K562 (cell line): ENCODE measurements at regions not wholly inside any gene's neighbourhood (a gene's known extent, or its start where the extent isn't known, plus 50 kb on each side); places are given as distances from the start of the nearest gene placed in this dataset.

Experiments
- ATAC-seq: fragments of 200-7000 bp; cut with Tn5 transposase; 3 replicates; pipeline ENCODE4 v1.9.1; 2020; ENCODE audit warnings: moderate library complexity
- BruUV-seq: library from RNA; stranded (reverse); fragments of 400-500 nt; replicated peaks from 2 replicates; lab custom pipeline; 2021; lab: Mats Ljungman, UMichigan
- CTCF ChIA-PET: fragments of 300-600 bp; formaldehyde crosslinking; extraction: SDS; loops from one replicate; lab custom pipeline; 2021; ENCODE audit warnings: low intra/inter-chr PET ratio; lab: Yijun Ruan, JAX
- POLR2A ChIA-PET: fragments of 300-600, 350-650 bp; sonication (Branson Sonifier 250); formaldehyde crosslinking; extraction: SDS; loops from one replicate; lab custom pipeline; 2021; ENCODE audit warnings: antibody characterized with exemption, inconsistent platforms; lab: Yijun Ruan, JAX
- DNase-seq, 4 experiments: peaks; one replicate each; pipeline versions ENCODE4 v3.0.0 to v3.0.0-alpha.2; 2011 to 2018; ENCODE audit warnings: low spot score in 3 of 4, mixed read lengths in 3 of 4; ENCODE audit errors: extremely low read depth in 1 of 4
- FAIRE-seq: peaks from 2 replicates; lab custom pipeline; 2011; peaks lifted over from hg19 to GRCh38; lab: Jason Lieb, UNC
- H2AFZ ChIP-seq: 2 replicates; pipeline ENCODE4 v1.6.0; 2011; ENCODE audit warnings: low read depth, low read length, control low read depth, inconsistent platforms
- H3K27ac ChIP-seq: fragments of 200-600 bp; 3 replicates; pipeline ENCODE4 v1.8.0; 2011; ENCODE audit warnings: low read depth, mild to moderate bottlenecking, control low read depth, inconsistent platforms, low read length, moderate library complexity, mixed read lengths; ENCODE audit errors: extremely low read depth
- H3K27me3 ChIP-seq, 2 experiments: fragments of 300-600 bp in 1 of 2; 2 replicates in 1 of 2; 3 replicates in 1 of 2; pipeline versions ENCODE4 v1.6.0 to v1.8.0; 2011; ENCODE audit warnings: inconsistent platforms in 2 of 2, low read length in 2 of 2, mild to moderate bottlenecking in 1 of 2, mixed read lengths in 1 of 2, moderate library complexity in 1 of 2; ENCODE audit not compliant: control insufficient read depth in 2 of 2, insufficient read depth in 2 of 2
- H3K36me3 ChIP-seq: fragments of 300-600 bp; 3 replicates; pipeline ENCODE4 v1.8.0; 2011; ENCODE audit warnings: mild to moderate bottlenecking, low read length, inconsistent platforms; ENCODE audit not compliant: control insufficient read depth, insufficient read depth
- H3K4me1 ChIP-seq, 2 experiments: fragments of 200-600 bp in 1 of 2; replicated peaks in 1 of 2; 2 replicates in 1 of 2; 3 replicates in 1 of 2; pipeline versions ENCODE4 v1.5.1 to v1.8.0; 2011; ENCODE audit warnings: inconsistent platforms in 2 of 2, low read length in 2 of 2, mild to moderate bottlenecking in 1 of 2, mixed read lengths in 1 of 2, moderate library complexity in 1 of 2; ENCODE audit not compliant: control insufficient read depth in 2 of 2, insufficient read depth in 2 of 2
- H3K4me2 ChIP-seq: 2 replicates; pipeline ENCODE4 v1.6.1; 2011; ENCODE audit warnings: low read length, control low read depth, inconsistent platforms, mixed read lengths; ENCODE audit not compliant: insufficient read depth
- H3K4me3 ChIP-seq: fragments of 200-600 bp; sonication (generic), shearing (Covaris generic); 2 replicates; pipeline ENCODE4 v1.5.1; 2016; ENCODE audit warnings: control low read depth, inconsistent platforms
- H3K79me2 ChIP-seq: fragments of 200-600 bp; 3 replicates; pipeline ENCODE4 v1.8.0; 2011; ENCODE audit warnings: low read length, inconsistent platforms; ENCODE audit not compliant: control insufficient read depth, insufficient read depth
- H3K9ac ChIP-seq, 2 experiments: 2 replicates each; pipeline versions ENCODE4 v1.6.0 to v1.6.1; 2011; ENCODE audit warnings: low read depth in 2 of 2, low read length in 2 of 2, control low read depth in 1 of 2, inconsistent platforms in 1 of 2, mild to moderate bottlenecking in 1 of 2, mixed read lengths in 1 of 2; ENCODE audit not compliant: insufficient read depth in 1 of 2
- H3K9me1 ChIP-seq: one replicate; pipeline ENCODE4 v1.6.0; 2011; ENCODE audit warnings: inconsistent platforms, mild to moderate bottlenecking, low read length, moderate library complexity; ENCODE audit not compliant: control insufficient read depth, insufficient read depth
- H3K9me3 ChIP-seq: replicated peaks from 2 replicates; pipeline ENCODE4 v1.5.1; 2011; ENCODE audit warnings: low read depth, low read length, inconsistent platforms; ENCODE audit not compliant: control insufficient read depth, insufficient read depth
- H4K20me1 ChIP-seq: replicated peaks from 2 replicates; pipeline ENCODE4 v1.6.1; 2011; ENCODE audit warnings: low read length, inconsistent platforms, mixed read lengths; ENCODE audit not compliant: control insufficient read depth, insufficient read depth
- ARID2 ChIP-seq: fragments of 450-650 bp; IDR thresholded peaks from 2 replicates; pipeline ENCODE4 v1.6.1; 2017; ENCODE audit warnings: antibody characterized with exemption, mild to moderate bottlenecking
- E2F1 ChIP-seq: sonication (generic); formaldehyde crosslinking; IDR thresholded peaks from 2 replicates; pipeline ENCODE4 v1.8.1; 2023; ENCODE audit warnings: mild to moderate bottlenecking, missing genetic modification reagents, moderate library complexity
- FOXP4 ChIP-seq: sonication (generic); formaldehyde crosslinking; IDR thresholded peaks from 2 replicates; pipeline ENCODE4 v1.8.0; 2022; ENCODE audit warnings: mild to moderate bottlenecking, missing genetic modification reagents, borderline replicate concordance
- HCFC1 ChIP-seq: IDR thresholded peaks from 2 replicates; pipeline ENCODE4 v1.6.1; 2012; ENCODE audit warnings: low read depth, low read length, improper control_type of control experiment
- MEIS2 ChIP-seq: fragments of 450-650 bp; IDR thresholded peaks from 2 replicates; pipeline ENCODE4 v1.6.1; 2014; ENCODE audit warnings: mild to moderate bottlenecking; ENCODE audit not compliant: partially characterized antibody
- POLR3G ChIP-seq: IDR thresholded peaks from 2 replicates; pipeline ENCODE4 v1.6.1; 2011; ENCODE audit not compliant: insufficient read length, insufficient replicate concordance; ENCODE audit errors: extremely low read depth
- RHOXF2B ChIP-seq: fragments of 250-450 bp; sonication (Bioruptor Pico); conservative IDR thresholded peaks from 2 replicates; pipeline ENCODE4 v1.5.1; 2021
- TAF7 ChIP-seq: fragments of 450-650 bp; IDR thresholded peaks from 2 replicates; pipeline ENCODE4 v1.6.1; 2016; ENCODE audit warnings: missing genetic modification characterization, missing compliant biosample characterization
- TEAD2 ChIP-seq: fragments of 450-650 bp; IDR thresholded peaks from 2 replicates; pipeline ENCODE4 v1.6.1; 2016; ENCODE audit warnings: missing genetic modification characterization, control low read depth, missing compliant biosample characterization
- ZBTB5 ChIP-seq: fragments of 450-650 bp; IDR thresholded peaks from 2 replicates; pipeline ENCODE4 v1.6.1; 2017; ENCODE audit warnings: antibody characterized with exemption
- ZFP91 ChIP-seq: sonication (generic); formaldehyde crosslinking; IDR thresholded peaks from 2 replicates; pipeline ENCODE4 v1.8.0; 2022; ENCODE audit warnings: mild to moderate bottlenecking, missing genetic modification reagents
- ZNF436 ChIP-seq: fragments of 250-450, 450-650 bp; sonication (Bioruptor Pico); formaldehyde crosslinking; IDR thresholded peaks from 2 replicates; pipeline ENCODE4 v1.7.0; 2020; ENCODE audit warnings: mild to moderate bottlenecking
- ZNF583 ChIP-seq: fragments of 250-450 bp; sonication (Bioruptor Pico); IDR thresholded peaks from 2 replicates; pipeline ENCODE4 v1.4.0; 2020
- ZZZ3 ChIP-seq: fragments of 450-650 bp; IDR thresholded peaks from 2 replicates; pipeline ENCODE4 v1.6.1; 2016; ENCODE audit warnings: antibody characterized with exemption, mild to moderate bottlenecking, moderate library complexity
- WGBS: fragments of 100-300 bp; shearing (Covaris generic); methylation state at CpG from one replicate; pipeline ENCODE4 v1.1.6; 2016; ENCODE audit warnings: low coverage, mixed read lengths; ENCODE audit not compliant: insufficient coverage; ENCODE audit errors: missing lambda C conversion rate; 5-methylcytosine and 5-hydroxymethylcytosine counted together
- in situ Hi-C: fragments of 300-500 bp; cut with MboI; formaldehyde crosslinking; loops from 4 replicates; pipeline ENCODE4 v1.15.0; 2018; ENCODE audit warnings: inconsistent platforms, mixed read lengths
- intact Hi-C: fragments of 100-400 bp; cut with micrococcal nuclease; formaldehyde crosslinking; loops from 2 replicates; pipeline ENCODE4 v1.14.2; 2022
- TF ChIP-seq, protein P1 (sequence below), 2 experiments: fragments of 250-450 bp in 1 of 2; fragments of 450-650 bp in 1 of 2; sonication (Bioruptor Pico) in 1 of 2; IDR thresholded peaks; 2 replicates each; pipeline versions ENCODE4 v1.6.1 to v1.8.0; 2016 to 2021; ENCODE audit warnings: mild to moderate bottlenecking in 2 of 2, moderate library complexity in 2 of 2, missing compliant biosample characterization in 1 of 2, missing genetic modification characterization in 1 of 2

- TF ChIP-seq FOXP4: no peak
- TF ChIP-seq ARID2: no peak
- TF ChIP-seq ZFP91 (CRISPR knock-in tag): no peak
Observed at GRCh38 chr19:28122734-28123133, 1090.2 kb downstream of the UQCRFS1 start (continued).

DNA sequence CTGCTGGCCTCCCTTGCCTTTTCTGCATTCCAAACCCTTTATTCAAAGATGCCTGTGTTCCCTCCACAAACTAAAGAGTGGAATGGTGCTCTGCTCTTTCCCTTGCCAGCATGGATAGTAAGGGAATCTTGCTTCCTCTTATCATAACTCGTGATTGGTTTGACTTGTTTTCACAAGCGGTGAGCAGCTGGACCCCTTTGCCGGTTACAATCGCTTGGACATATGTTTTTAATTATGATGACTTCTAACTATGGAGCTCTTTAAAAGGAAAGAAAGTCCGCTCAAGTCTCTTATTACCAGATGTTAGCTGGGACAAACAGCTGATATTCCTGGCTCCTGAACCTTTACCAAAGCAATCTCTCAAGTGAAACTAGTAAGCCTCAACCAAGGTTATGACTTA is 1094.7 kb downstream of the UQCRFS1 start:
- H3K27ac ChIP-seq: no peak overlapping the region
- no peaks in the 10 kb centered on the region for H3K36me3 ChIP-seq
- H3K9ac ChIP-seq: no peak overlapping the region
- CTCF ChIA-PET: no interaction called here
- no peaks in the 10 kb centered on the region for H3K9me1 ChIP-seq
- WGBS: 1% methylated on average over 5 of the region's 5 CpGs
- H3K79me2 ChIP-seq: no peaks in the 10 kb centered on the region
- H3K4me3 ChIP-seq: no peak overlapping the region
- H4K20me1 ChIP-seq: no peaks in the 10 kb centered on the region
- intact Hi-C loops (no loop called here), in situ Hi-C loops (no loop called here)
- H3K27me3 ChIP-seq: no peaks in the 10 kb centered on the region; a peak in 2 of 5 replicates
- no peak overlapping the region for H3K4me2 ChIP-seq
- DNase-seq: no peak
- no peak overlapping the region for H2AFZ ChIP-seq
- H3K4me1 ChIP-seq: no peaks in the 10 kb centered on the region
- POLR2A ChIA-PET: no interaction called here
- FAIRE-seq: no peak
- BruUV-seq: no TSS peak
- no peak for ATAC-seq
- no peaks in the 10 kb centered on the region for H3K9me3 ChIP-seq
- TF ChIP-seq TEAD2 (tag): no peak
- TF ChIP-seq HCFC1: no peak
- TF ChIP-seq ZBTB5: no peak
- TF ChIP-seq POLR3G: no peak
- no peak for TF ChIP-seq ZNF583 (CRISPR knock-in tag)
- TF ChIP-seq ZZZ3: no peak
- TF ChIP-seq MEIS2: no peak
- no peak for TF ChIP-seq TAF7
- TF ChIP-seq, protein P1, sequence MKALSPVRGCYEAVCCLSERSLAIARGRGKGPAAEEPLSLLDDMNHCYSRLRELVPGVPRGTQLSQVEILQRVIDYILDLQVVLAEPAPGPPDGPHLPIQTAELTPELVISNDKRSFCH (CRISPR knock-in tag; IDR thresholded peaks at IDR 0.05): no peak
- TF ChIP-seq, protein P1 (tag; IDR thresholded peaks at IDR 0.05): no peak
- TF ChIP-seq E2F1 (CRISPR knock-in tag): no peak
- no peak for TF ChIP-seq RHOXF2B (CRISPR knock-in tag)
- TF ChIP-seq ZNF436: no peak
